ENCODE measurements at regions not wholly inside any gene's neighbourhood (a gene's known extent, or its start where the extent isn't known, plus 50 kb on each side); places are given as distances from the start of the nearest gene placed in this dataset.
"Not testable (repeated sequence)": the region's sequence is repeated elsewhere in the genome, so short reads cannot be mapped to it uniquely, and the experiment has no call there.

DNA sequence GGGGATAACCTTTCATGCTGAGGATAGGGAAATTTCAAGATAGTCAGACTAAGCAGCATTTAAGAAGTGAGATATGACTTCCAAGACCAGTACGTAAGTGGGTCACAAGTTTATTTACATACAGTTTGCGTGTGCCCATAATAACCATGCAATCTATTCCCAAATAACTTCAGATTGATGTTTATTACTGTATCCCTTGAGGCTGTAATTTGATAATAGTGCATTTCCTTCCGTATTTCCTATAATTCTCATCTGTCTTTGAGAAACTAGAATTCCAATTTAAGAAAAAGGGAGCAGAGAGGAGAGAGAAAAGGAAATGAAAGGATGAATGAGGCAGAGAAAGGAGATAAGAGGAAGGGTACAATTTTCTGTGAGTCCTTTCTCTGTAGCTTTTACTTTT lies 1073.1 kb downstream of the EPHA3 start:
- intact Hi-C loops (cut with micrococcal nuclease): loop anchor here (10.0 kb wide), 1 partner anchor 1976 kb away; no protein-coding TSS in a partner anchor
- H3K36me3 Mint-ChIP-seq (ENCODE audit: low read depth): no peaks in the 10 kb centered on the region

DNA sequence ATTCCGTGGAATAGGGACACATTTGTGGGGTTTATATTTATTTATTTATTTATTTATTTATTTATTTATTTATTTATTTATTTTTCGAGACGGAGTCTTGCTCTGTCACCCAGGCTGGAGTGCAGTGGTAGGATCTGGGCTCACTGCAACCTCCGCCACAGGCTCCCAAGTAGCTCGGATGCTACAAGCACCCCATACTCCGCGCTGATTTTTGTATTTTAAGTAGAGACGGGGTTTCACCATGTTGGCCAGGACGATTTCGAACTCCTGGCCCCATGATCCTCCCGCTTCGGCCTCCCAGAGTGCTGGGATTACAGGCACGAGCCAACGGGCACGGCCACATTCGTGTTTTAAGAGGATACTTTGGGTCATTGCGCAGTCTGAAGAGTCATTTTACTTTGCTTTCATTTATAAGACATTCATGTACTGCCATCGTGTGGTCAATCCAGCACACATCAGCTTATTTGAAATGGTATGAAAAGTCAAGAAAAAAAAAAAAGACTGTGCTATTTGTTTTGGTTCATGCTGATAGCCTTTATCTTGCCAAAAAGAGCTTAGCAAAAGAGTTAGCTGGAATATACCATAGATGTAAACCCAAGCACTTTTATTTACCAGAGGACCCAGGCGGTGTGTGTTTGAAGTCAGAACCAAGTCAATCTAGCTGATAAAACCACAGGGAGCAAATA lies 1075.0 kb downstream of the EPHA3 start:
- H3K27ac Mint-ChIP-seq; H3K4me1 Mint-ChIP-seq; H3K9me3 Mint-ChIP-seq; H3K4me3 Mint-ChIP-seq; H3K27me3 Mint-ChIP-seq; DNase-seq; H3K36me3 Mint-ChIP-seq (ENCODE audit: low read depth): not testable (repeated sequence)
- intact Hi-C loops (cut with micrococcal nuclease): loop anchor here (10.0 kb wide), 1 partner anchor 1978 kb away; no protein-coding TSS in a partner anchor

More for the DNA sequence above, 1073.1 kb downstream of the EPHA3 start:
- no peak for DNase-seq
- Mint-ChIP-seq H3K9me3 (peaks cover 6% of the 10 kb centered on the region), H3K27ac (no peak overlapping the region), H3K4me3 (no peak overlapping the region), H3K4me1 (peaks cover 2% of the 10 kb centered on the region), H3K27me3 (no peaks in the 10 kb centered on the region)

GRCh38 chr3:90184861-90185260 lies 1077.4 kb downstream of the EPHA3 start:
- Mint-ChIP-seq H3K36me3 (ENCODE audit: low read depth) (no peaks in the 10 kb centered on the region), H3K4me3 (no peak overlapping the region), H3K27ac (no peak overlapping the region), H3K27me3 (no peaks in the 10 kb centered on the region), H3K9me3 (no peaks in the 10 kb centered on the region), H3K4me1 (peaks cover 2% of the 10 kb centered on the region)
- intact Hi-C loops (cut with micrococcal nuclease): loop anchor here (10.0 kb wide), 1 partner anchor 1980 kb away; no protein-coding TSS in a partner anchor
- no peak for DNase-seq

GRCh38 chr3:90197383-90197782 lies 1090.0 kb downstream of the EPHA3 start:
- H3K4me3 Mint-ChIP-seq; H3K27me3 Mint-ChIP-seq; H3K36me3 Mint-ChIP-seq (ENCODE audit: low read depth); H3K4me1 Mint-ChIP-seq; intact Hi-C loops (cut with micrococcal nuclease); H3K27ac Mint-ChIP-seq; DNase-seq; H3K9me3 Mint-ChIP-seq: not testable (repeated sequence)

GRCh38 chr3:90202931-90203330 lies 1095.5 kb downstream of the EPHA3 start:
- H3K27me3 Mint-ChIP-seq; H3K36me3 Mint-ChIP-seq (ENCODE audit: low read depth); H3K4me1 Mint-ChIP-seq; H3K4me3 Mint-ChIP-seq; intact Hi-C loops (cut with micrococcal nuclease); H3K27ac Mint-ChIP-seq; DNase-seq: not testable (repeated sequence)
- H3K9me3 Mint-ChIP-seq: peaks cover 10% of the 10 kb centered on the region

DNA sequence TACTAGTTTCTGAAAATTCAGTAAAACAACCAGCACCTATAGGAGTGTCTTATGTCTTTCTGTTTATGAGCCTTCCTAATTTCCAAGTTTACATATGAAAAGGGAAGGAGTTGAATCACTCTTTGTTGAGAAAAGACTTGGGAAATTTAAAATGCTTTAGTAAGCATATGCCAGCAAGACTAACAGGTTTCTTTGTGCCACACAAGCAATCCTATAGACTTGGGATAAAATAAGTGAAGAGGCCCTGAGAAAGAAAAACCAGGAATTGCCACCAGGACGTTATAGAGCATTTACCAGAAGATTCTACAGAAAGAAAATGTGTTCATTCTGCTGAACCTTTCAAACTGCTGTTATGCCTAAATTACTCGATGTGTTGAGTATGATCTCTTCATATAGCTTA lies 1099.1 kb downstream of the EPHA3 start:
- H3K36me3 Mint-ChIP-seq (ENCODE audit: low read depth); intact Hi-C loops (cut with micrococcal nuclease); H3K4me3 Mint-ChIP-seq; H3K4me1 Mint-ChIP-seq; H3K27me3 Mint-ChIP-seq; H3K27ac Mint-ChIP-seq; DNase-seq: not testable (repeated sequence)
- H3K9me3 Mint-ChIP-seq: peaks cover 13% of the 10 kb centered on the region

- peaks cover 20% of the 10 kb centered on the region for H3K9me3 Mint-ChIP-seq
- H3K27me3 Mint-ChIP-seq; intact Hi-C loops (cut with micrococcal nuclease); H3K36me3 Mint-ChIP-seq (ENCODE audit: low read depth); H3K27ac Mint-ChIP-seq; DNase-seq; H3K4me3 Mint-ChIP-seq; H3K4me1 Mint-ChIP-seq: not testable (repeated sequence)
Observed at GRCh38 chr3:90207353-90208097, 1100.1 kb downstream of the EPHA3 start.

DNA sequence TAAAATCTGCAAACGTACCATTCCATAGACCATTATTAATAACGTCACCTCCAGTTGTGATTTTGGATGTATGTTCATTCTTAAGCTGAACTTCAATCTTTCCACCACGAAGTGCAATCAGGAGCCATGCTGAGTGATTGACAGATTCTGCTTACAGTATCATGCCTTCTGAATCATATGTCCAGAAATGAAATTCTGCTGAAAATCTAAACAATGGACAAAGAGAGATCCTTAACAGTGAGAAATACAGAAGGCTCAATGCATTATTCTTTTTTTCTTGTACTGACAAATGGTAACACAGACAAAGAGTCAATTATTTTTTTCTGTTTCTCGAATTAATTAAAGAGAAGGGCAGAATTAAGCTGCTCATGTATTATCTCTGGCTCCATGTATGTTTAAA lies 1114.5 kb downstream of the EPHA3 start:
- DNase-seq: no peak
- Mint-ChIP-seq H3K36me3 (ENCODE audit: low read depth) (no peaks in the 10 kb centered on the region), H3K4me3 (no peak overlapping the region), H3K4me1 (no peaks in the 10 kb centered on the region), H3K9me3 (peaks cover 11% of the 10 kb centered on the region), H3K27me3 (no peaks in the 10 kb centered on the region), H3K27ac (no peak overlapping the region)
- intact Hi-C loops (cut with micrococcal nuclease): no loop called here

- H3K4me1 Mint-ChIP-seq: no peaks in the 10 kb centered on the region
- H3K9me3 Mint-ChIP-seq: peaks cover 8% of the 10 kb centered on the region
- intact Hi-C loops (cut with micrococcal nuclease): no loop called here
- H3K4me3 Mint-ChIP-seq: no peak overlapping the region
- no peaks in the 10 kb centered on the region for H3K36me3 Mint-ChIP-seq (ENCODE audit: low read depth)
- DNase-seq: no peak
- no peaks in the 10 kb centered on the region for H3K27me3 Mint-ChIP-seq
- no peak overlapping the region for H3K27ac Mint-ChIP-seq
Observed at GRCh38 chr3:90241481-90241880, 1134.1 kb downstream of the EPHA3 start.

GRCh38 chr3:90253131-90253530 lies 1145.7 kb downstream of the EPHA3 start:
- Mint-ChIP-seq H3K27ac (no peak overlapping the region), H3K27me3 (no peaks in the 10 kb centered on the region)
- intact Hi-C loops (cut with micrococcal nuclease): no loop called here

DNA sequence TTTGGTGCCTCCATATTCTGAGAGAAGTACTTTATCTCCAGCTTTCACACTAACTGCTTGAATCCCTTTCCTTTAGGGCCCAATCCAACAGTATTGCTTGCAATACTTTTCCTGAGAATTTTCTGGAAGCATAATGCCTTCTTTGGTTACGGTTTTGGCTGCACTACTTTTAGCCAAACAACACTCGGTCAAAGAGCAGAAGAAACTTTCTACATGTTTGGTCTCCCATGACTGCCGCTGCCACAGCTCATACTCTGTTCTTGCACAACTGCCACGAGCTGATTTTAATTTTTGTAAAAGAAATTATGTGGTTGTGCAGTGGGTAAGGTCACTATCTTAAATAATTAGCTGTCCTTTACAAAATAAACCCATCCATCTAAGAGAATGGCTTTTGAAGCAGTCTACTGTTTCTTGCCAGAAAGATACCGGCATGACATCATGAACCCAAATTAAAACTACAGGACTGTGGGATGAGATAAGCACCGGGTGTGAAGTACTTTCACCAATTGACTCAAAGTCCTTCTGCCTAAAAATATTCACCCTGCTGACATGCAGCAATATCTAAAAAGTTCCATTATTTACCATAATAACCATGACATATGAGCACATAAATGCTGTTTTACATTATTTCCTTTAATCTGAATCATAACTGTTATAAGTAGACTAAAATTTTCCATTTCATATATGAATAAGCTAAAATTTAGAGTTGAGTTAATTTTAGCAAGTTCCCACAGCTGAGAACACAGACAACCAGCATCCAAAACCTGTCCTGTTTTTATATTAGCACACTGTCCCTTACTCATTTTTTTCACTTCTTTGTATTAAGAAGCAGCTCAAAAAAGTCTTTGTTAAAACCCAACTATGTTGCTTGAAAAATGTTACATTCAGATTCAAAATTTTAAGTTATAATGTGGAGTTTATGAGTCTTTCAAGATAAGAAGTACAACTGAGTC lies 1154.3 kb downstream of the EPHA3 start:
- DNase-seq: no peak
- Mint-ChIP-seq H3K4me1 (no peaks in the 10 kb centered on the region), H3K36me3 (ENCODE audit: low read depth) (no peaks in the 10 kb centered on the region), H3K27me3 (no peaks in the 10 kb centered on the region), H3K4me3 (no peak overlapping the region), H3K9me3 (peaks cover 27% of the 10 kb centered on the region), H3K27ac (no peak overlapping the region)
- intact Hi-C loops (cut with micrococcal nuclease): no loop called here

More at GRCh38 chr3:90253131-90253530, 1145.7 kb downstream of the EPHA3 start:
- Mint-ChIP-seq H3K36me3 (ENCODE audit: low read depth) (no peaks in the 10 kb centered on the region), H3K4me3 (no peak overlapping the region), H3K9me3 (peaks cover 3% of the 10 kb centered on the region), H3K4me1 (no peaks in the 10 kb centered on the region)
- no peak for DNase-seq

Measured in activated CD4-positive, alpha-beta T cell treated with anti-CD3 and anti-CD28 coated beads, Interleukin-2, amount 10 ng/mL, durations not matched to agents 24 days and 14 days (primary cell).